B cell (primary cell): ENCODE measurements at regions not wholly inside any gene's neighbourhood (a gene's known extent, or its start where the extent isn't known, plus 50 kb on each side); places are given as distances from the start of the nearest gene placed in this dataset.

Experiments used
- ATAC-seq: fragments of 200-7000 bp; cut with Tn5 transposase; one replicate; pipeline ENCODE4 v1.10.0; 2021; ENCODE audit warnings: low read depth, mild to moderate bottlenecking, moderate number of reproducible peaks, moderate library complexity
- CTCF ChIA-PET: fragments of 350-600 bp; sonication (Branson Sonifier 250); formaldehyde crosslinking; loops from one replicate; lab custom pipeline; 2021; ENCODE audit warnings: antibody characterized with exemption, inconsistent platforms; lab: Charles Lee
- POLR2A ChIA-PET: fragments of 350-600 bp; sonication (Branson Sonifier 250); formaldehyde crosslinking; loops from one replicate; lab custom pipeline; 2021; ENCODE audit warnings: antibody characterized with exemption; lab: Charles Lee
- DNase-seq: peaks from one replicate; pipeline ENCODE4 v3.0.0; 2013
- H2AFZ ChIP-seq: 2 replicates; pipeline ENCODE4 v1.6.1; 2012; ENCODE audit warnings: mild to moderate bottlenecking, low read depth, low read length; ENCODE audit not compliant: insufficient read depth, poor library complexity, severe bottlenecking
- H3K27ac ChIP-seq, 2 donors: 1 replicate in 1 of 2; 2 replicates in 1 of 2; pipeline ENCODE4 v1.5.1; 2012 to 2013; ENCODE audit warnings: low read length in 2 of 2, mild to moderate bottlenecking in 2 of 2, moderate library complexity in 1 of 2
- H3K27me3 ChIP-seq, 4 experiments: fragments of 200-600 bp in 1 of 4; sonication (generic) in 1 of 4; replicated peaks in 1 of 4; 1 replicate in 2 of 4; 2 replicates in 2 of 4; pipeline versions ENCODE4 v1.6.1 to v1.7.0; 2013 to 2016; ENCODE audit warnings: low read length in 3 of 4, mild to moderate bottlenecking in 2 of 4, mixed read lengths in 1 of 4, moderate library complexity in 1 of 4; ENCODE audit not compliant: insufficient read depth in 4 of 4, control insufficient read depth in 3 of 4; ENCODE audit errors: control extremely low read depth in 1 of 4
- H3K36me3 ChIP-seq, 2 experiments: replicated peaks in 1 of 2; 1 replicate in 1 of 2; 2 replicates in 1 of 2; pipeline versions ENCODE4 v1.6.1 to v1.7.1; 2013; ENCODE audit warnings: low read length in 1 of 2; ENCODE audit not compliant: insufficient read depth in 2 of 2, control insufficient read depth in 1 of 2; ENCODE audit errors: control extremely low read depth in 1 of 2, extremely low read depth in 1 of 2
- H3K4me1 ChIP-seq, 2 donors: fragments of 200-600 bp in 1 of 2; sonication (generic) in 1 of 2; 1 replicate in 1 of 2; 2 replicates in 1 of 2; pipeline versions ENCODE4 v1.5.1 to v1.6.1; 2013 to 2017; ENCODE audit warnings: low read length in 2 of 2; ENCODE audit not compliant: control insufficient read depth in 2 of 2, insufficient read depth in 2 of 2
- H3K4me2 ChIP-seq: replicated peaks from 2 replicates; pipeline ENCODE3; 2012; ENCODE audit warnings: mild to moderate bottlenecking, low read depth, low read length; ENCODE audit not compliant: poor library complexity, severe bottlenecking
- H3K4me3 ChIP-seq, 5 experiments: fragments of 200-600 bp in 1 of 5; sonication (generic) in 1 of 5; 1 replicate in 3 of 5; 2 replicates in 2 of 5; pipeline versions ENCODE4 v1.5.1 to v1.7.0; 2011 to 2016; ENCODE audit warnings: low read length in 4 of 5, mild to moderate bottlenecking in 4 of 5, low read depth in 2 of 5, control low read depth in 1 of 5, moderate library complexity in 1 of 5; ENCODE audit not compliant: insufficient read depth in 1 of 5; ENCODE audit errors: control extremely low read depth in 1 of 5, extremely low read depth in 1 of 5
- H3K79me2 ChIP-seq: fragments of 200-600 bp; sonication (generic); one replicate; pipeline ENCODE4 v1.6.0; 2016; ENCODE audit warnings: low read length; ENCODE audit not compliant: control insufficient read depth, insufficient read depth
- H3K9ac ChIP-seq: fragments of 200-600 bp; sonication (generic); 2 replicates; pipeline ENCODE4 v1.6.1; 2017; ENCODE audit warnings: mild to moderate bottlenecking, low read length, moderate library complexity
- H3K9me3 ChIP-seq, 3 donors: one replicate each; pipeline versions ENCODE4 v1.6.1 to v1.7.1; 2013; ENCODE audit warnings: low read length in 2 of 3; ENCODE audit not compliant: control insufficient read depth in 2 of 3, insufficient read depth in 1 of 3; ENCODE audit errors: control extremely low read depth in 1 of 3
- H4K20me1 ChIP-seq: 2 replicates; pipeline ENCODE4 v1.6.0; 2012; ENCODE audit warnings: mild to moderate bottlenecking, low read length; ENCODE audit not compliant: insufficient read depth, control insufficient read depth, poor library complexity, severe bottlenecking
- H3K27ac Mint-ChIP-seq: one replicate; pipeline ENCODE4 v1.8.0; 2021; ENCODE audit warnings: mixed read lengths
- H3K27me3 Mint-ChIP-seq: one replicate; pipeline ENCODE4 v1.8.0; 2021; ENCODE audit warnings: mixed read lengths
- H3K4me1 Mint-ChIP-seq: one replicate; pipeline ENCODE4 v1.8.0; 2021; ENCODE audit warnings: mixed read lengths
- H3K4me3 Mint-ChIP-seq: one replicate; pipeline ENCODE4 v1.8.0; 2021; ENCODE audit warnings: mixed read lengths
- H3K9me3 Mint-ChIP-seq: one replicate; pipeline ENCODE4 v1.8.0; 2022; ENCODE audit warnings: mixed read lengths; ENCODE audit not compliant: insufficient read depth
- CTCF ChIP-seq: fragments of 200-600 bp; IDR thresholded peaks from one replicate; pipeline ENCODE4 v1.8.0; 2022; ENCODE audit warnings: antibody characterized with exemption, mild to moderate bottlenecking
- EZH2 ChIP-seq: IDR thresholded peaks from 2 replicates; pipeline ENCODE4 v1.6.1; 2012; ENCODE audit warnings: borderline replicate concordance, low read depth, mild to moderate bottlenecking, moderate library complexity, low read length; ENCODE audit not compliant: insufficient read depth, poor library complexity, severe bottlenecking
- WGBS: methylation state at CpG from one replicate; pipeline ENCODE4 v1.1.5; 2013; ENCODE audit warnings: missing lambda C conversion rate; ENCODE audit not compliant: insufficient coverage; 5-methylcytosine and 5-hydroxymethylcytosine counted together
- intact Hi-C: fragments of 100-400 bp; cut with micrococcal nuclease; formaldehyde crosslinking; loops from one replicate; pipeline ENCODE4 v1.10.0; 2022

- intact Hi-C loops = no loop called here
- Histone ChIP-seq H3K4me3 (no peak overlapping the region), H3K79me2 (no peaks in the 10 kb centered on the region), H3K27ac (no peak overlapping the region), H3K4me2 (no peak overlapping the region), H3K27me3 (peaks cover 0 to 4% (median 0%) of the 10 kb centered on the region in 4 experiments), H2AFZ (no peak overlapping the region), H3K9ac (no peak overlapping the region), H3K4me1 (no peaks in the 10 kb centered on the region), H3K9me3 (peaks cover 0 to 1% (median 0%) of the 10 kb centered on the region in 3 donors), H3K36me3 (no peaks in the 10 kb centered on the region), H4K20me1 (no peaks in the 10 kb centered on the region)
- peaks cover 2% of the 10 kb centered on the region for H3K9me3 Mint-ChIP-seq
- no peak for ATAC-seq
- H3K27me3 Mint-ChIP-seq = no peaks in the 10 kb centered on the region
- CTCF ChIA-PET = no interaction called here
- 93% methylated on average over 1 of the region's 2 CpGs for WGBS
- no peak for DNase-seq
- H3K4me3 Mint-ChIP-seq = no peak overlapping the region
- H3K27ac Mint-ChIP-seq = no peak overlapping the region
- TF ChIP-seq EZH2 = no peak
- TF ChIP-seq CTCF = no peak
- H3K4me1 Mint-ChIP-seq = no peaks in the 10 kb centered on the region
- POLR2A ChIA-PET = no interaction called here
Observed at GRCh38 chr13:73157031-73157430, 98.2 kb downstream of the KLF5 start.

GRCh38 chr13:73146707-73147106 lies 87.9 kb downstream of the KLF5 start:
- TF ChIP-seq EZH2 = no peak
- no peak for TF ChIP-seq CTCF
- ChIA-PET CTCF (no interaction called here), POLR2A (no interaction called here)
- H4K20me1 ChIP-seq = no peaks in the 10 kb centered on the region
- H2AFZ ChIP-seq = no peak overlapping the region
- ATAC-seq = no peak
- intact Hi-C loops = no loop called here
- H3K79me2 ChIP-seq = no peaks in the 10 kb centered on the region
- H3K4me3 ChIP-seq = no peak overlapping the region
- no peaks in the 10 kb centered on the region for H3K27me3 ChIP-seq
- H3K27ac ChIP-seq = no peak overlapping the region
- no peak overlapping the region for H3K27ac Mint-ChIP-seq
- H3K36me3 ChIP-seq = no peaks in the 10 kb centered on the region
- H3K27me3 Mint-ChIP-seq = peaks cover 3% of the 10 kb centered on the region
- H3K9me3 ChIP-seq = no peaks in the 10 kb centered on the region
- H3K9ac ChIP-seq = no peak overlapping the region
- no CpG with 5 or more reads among the region's 2 CpGs for WGBS
- no peaks in the 10 kb centered on the region for H3K4me1 ChIP-seq
- no peak overlapping the region for H3K4me3 Mint-ChIP-seq
- no peak overlapping the region for H3K4me2 ChIP-seq
- no peak for DNase-seq
- H3K4me1 Mint-ChIP-seq = no peaks in the 10 kb centered on the region
- no peaks in the 10 kb centered on the region for H3K9me3 Mint-ChIP-seq
